Ureter (tissue), 1 donor: ENCODE measurements at regions not wholly inside any gene's neighbourhood (a gene's known extent, or its start where the extent isn't known, plus 50 kb on each side); places are given as distances from the start of the nearest gene placed in this dataset.
"Not testable (repeated sequence)": the region's sequence is repeated elsewhere in the genome, so short reads cannot be mapped to it uniquely, and the experiment has no call there.

Experiments
- DNase-seq: peaks from one replicate; pipeline ENCODE4 v3.0.0-alpha.2; 2020; ENCODE audit warnings: low spot score
- donor health status: DM: yes; HTN: yes; CAD: no.

DNA sequence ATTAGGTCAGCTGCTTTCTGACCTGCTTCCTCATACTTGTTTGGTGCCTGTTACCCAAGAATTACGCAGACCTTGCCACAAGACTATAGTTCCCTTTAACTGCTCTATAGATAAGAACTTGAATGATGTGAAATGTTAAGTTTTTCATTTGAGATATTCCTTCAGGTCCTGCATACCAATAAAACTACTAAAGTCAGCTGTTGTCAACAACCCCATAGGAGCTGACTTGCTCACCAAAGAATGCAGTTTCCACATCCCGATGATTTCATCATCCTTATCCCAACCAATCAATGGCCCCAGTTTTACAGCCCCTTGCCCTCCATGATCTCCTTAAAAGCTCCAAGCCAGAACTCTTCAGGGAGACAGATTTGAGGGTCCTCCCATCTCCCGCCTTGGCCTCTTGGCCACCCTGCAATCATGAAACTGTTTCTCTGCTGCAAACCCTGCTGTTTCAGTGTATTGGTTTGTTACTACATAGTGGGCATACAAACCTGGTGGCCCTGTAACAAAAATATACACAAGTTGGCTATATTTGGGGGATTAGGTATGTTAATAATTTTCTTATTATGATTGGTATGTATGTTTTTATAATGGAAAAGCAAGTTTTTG is 396.3 kb upstream of the CHST9 start:
- no peak for DNase-seq

DNA sequence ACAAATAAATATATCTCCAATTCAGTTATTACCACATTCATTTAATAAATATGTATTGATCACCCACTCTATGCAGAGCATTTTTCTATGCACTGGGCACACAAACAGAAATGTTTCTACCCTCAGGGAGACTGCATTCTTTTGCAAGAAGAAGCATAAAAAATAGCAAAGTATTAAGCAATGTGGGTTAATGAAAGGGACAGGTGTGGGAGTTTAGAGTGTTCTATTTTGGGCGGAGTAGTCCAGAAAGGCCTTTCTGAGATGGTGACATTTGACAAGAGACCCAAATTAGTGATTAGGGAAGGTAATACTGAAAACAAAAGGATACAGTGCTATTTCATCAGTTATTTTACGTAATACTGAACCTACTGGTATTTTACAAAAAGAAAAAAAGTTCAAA is 394.3 kb upstream of the CHST9 start:
- no peak for DNase-seq

DNA sequence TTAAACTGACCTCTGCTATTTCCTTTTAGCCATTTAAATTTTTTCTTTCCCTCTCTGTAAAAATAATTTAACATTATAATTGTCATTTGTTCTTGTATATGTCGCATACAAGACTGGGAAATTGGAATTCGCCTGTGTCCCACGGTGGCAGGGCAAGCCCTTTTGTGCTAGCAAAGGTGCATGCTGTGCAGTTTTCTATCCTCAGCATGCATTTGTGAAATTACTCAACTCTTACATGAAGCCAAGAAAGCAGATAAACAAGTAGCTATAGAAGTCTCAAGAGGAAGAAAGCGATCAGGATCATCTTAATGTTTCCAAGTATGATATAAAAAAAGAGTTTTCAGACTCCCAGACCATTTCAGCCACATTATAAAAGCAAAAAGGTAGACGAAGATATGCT is 392.6 kb upstream of the CHST9 start:
- no peak for DNase-seq

DNA sequence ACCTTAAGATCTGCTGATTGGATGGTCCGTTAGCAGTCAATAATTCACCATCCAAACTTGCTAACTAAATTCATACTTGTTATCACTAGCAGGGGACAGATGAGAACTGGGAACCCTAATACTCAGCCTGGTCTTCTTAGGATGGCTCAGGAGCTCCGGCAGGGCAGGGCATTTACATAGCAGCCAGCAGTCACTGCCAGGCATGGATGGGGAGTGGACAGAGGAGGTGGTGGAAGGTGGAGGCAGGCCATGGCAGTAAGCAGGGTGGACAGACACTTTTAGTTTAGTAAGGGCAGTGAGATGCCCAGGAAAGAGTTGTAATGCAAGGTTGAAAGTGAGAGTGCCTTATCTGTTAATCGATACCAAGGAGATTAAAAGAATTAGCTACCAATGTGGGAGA is 392.2 kb upstream of the CHST9 start:
- no peak for DNase-seq

DNA sequence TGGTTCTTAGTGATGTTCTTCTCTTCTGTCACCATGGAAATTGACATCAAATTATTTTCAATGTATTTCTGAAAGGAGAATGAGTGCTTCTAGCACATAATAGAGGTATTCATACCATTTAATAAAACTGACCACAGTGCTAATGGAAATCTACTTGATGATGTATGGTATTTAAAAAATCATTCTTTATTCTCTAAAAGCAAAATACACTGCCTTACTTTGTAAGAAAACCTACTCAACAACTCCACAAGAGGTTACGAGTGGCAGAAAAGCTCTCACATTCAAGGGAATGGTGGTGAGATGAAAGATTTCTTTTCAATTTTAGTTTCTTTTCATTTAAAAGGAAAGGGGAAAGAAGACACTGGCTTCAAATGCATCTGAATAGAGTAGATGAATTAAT is 382.3 kb upstream of the CHST9 start:
- no peak for DNase-seq

DNA sequence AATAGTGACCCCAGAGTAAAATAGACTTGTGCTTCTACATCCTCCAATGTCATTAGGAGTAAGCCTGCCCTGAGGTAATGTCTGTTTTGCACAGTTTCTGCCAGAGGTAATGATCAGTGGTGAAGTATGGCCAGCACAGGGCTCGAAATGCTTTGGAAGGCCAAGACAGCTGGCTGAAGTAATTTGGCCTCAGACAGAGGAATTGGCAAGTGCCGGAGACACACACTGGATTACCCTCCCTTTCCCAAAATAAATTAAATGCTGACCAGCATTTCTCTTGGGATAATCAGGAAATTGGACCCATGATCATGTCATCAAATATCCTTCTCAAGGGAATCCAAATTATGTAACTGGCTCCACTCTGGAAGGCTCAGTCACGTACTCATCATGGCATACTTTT is 379.0 kb upstream of the CHST9 start:
- DNase-seq, result no peak

DNA sequence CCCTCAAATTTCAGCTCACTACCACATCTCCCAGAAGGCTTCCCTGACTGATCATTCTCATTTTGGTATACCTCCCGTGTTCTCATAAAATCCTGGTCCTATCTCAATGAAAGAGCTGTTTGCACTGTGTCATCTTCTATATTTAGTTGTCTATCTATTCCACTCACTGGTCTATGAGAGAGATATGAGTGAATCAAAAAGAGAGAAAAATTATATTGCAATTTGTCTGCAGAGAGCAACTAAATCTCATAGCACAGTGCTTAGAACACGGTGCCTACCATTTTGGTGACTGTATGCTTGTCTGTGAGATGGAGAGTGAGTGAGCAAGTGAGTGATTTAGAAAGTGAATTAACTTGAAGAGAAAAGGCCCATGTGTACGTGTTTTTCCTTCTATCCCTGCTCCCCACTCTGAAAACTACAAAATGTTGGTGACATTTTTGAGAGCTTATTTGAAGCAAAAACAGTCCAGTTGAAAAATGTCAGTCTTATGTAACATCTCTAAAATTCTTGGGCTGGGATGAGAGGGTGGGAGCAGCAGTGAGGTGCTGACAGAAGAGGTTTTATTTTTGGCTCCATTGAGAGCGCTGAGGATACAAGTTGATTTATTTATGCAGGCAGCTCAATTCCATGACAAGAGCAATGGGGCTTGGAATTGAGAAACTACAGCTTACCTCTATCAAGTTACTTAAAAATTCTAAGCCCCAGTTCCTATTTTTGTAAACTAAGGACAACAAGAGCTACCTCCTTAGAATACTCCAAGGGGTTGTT is 373.5 kb upstream of the CHST9 start:
- no peak for DNase-seq

DNA sequence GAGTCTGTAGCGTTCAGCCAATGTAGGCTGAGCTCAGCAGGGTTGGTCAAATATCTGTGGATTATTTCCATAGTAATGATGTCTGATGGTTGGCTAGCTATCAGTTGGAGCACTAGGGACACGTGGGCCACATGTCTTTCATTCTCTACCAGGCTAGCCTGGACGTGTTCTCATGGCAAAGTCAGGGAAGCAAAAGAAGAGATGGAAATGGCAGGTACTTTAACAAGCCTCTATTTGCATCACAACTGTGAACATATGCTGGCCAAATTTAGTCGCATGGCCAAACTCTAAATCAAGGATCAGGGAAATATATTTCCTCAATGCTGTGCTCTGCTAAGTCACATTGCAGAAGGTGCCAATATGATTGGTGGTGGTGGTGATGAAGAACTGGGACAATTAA is 371.6 kb upstream of the CHST9 start:
- DNase-seq, result no peak

DNA sequence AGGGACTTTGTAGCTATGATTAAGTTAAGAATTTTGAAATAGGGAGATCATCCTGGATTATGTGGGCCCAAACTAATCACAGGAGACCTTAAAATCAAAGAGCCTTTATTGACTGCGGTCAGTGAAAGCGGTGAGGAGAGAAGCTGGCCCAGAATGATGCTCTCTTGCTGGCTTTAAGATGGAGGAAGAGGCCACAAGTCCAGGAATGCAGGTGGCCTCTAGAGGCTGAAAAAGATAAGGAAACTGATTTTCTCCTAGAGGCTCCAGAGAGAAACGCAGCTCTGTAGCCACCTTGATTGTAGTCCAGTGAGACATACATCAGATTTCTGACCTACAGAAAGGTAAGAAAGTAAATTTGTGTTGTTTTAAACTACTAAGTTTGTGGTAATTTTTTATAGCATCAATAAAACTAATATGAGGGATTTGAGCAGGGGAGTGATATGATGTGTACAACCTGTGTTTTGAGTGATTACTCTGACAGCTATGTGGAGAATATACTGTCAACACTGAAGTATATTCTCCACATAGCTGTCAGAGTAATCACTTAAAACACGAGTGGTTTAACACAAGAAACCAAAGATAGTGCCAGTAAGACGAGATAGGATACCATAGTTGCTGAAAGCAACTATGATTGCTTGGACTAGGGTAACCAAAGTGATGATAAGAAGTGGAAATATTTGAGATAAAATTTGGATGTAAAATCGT is 364.4 kb upstream of the CHST9 start:
- no peak for DNase-seq

DNA sequence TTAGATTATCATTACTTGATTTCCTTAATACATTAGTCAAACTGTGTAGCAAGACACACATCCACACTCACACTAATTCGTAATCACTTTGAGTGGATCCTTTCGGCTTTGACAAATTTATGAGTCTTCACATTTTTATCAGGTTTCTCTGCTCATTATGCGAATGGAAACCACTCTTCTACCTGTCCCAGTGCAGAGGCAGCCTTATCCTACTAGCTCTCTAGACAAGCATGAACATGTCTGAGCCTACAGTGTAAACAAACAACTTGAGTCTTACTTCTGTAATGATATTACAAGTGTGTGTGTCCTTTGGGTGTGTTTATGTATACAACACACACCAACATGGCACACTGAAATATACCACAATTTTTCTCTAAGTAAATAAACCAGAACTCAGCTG is 361.9 kb upstream of the CHST9 start:
- DNase-seq, result no peak

DNA sequence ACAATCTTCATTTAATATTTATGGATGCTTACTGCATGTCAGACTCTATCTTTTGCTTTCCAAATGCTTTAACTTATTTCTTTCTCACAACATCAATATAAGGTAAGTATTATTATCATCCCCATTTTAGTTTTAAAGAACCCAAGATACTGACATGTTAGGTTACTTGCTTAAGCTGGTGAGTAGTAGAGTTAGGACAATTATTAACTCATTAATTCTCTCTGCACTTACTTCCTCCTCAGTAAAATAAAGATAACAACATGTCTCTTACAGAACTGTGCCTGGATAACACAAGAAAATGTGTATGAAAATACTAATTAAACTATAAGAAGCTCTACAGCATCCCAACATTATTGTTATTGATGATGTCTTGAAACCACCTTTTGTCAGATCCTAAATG is 359.1 kb upstream of the CHST9 start:
- DNase-seq, result no peak

DNA sequence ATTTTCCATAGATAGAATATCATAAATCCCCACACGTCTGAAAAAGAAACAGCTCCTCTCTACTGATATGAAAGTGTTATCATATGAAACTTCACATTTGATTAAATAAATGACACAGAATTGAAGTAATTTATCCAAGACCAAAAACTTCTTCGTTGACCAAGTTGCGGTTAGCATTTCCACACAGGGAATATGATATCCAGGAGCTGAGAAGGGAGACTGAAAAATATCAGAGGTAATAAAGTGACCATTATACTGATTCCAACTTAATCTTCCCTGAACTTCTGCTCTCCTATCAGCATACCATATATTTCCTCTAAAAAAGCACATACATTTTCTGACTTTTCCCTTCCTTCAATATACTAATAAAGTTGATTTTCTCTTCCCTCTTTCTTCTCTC is 356.2 kb upstream of the CHST9 start:
- DNase-seq, result no peak

DNA sequence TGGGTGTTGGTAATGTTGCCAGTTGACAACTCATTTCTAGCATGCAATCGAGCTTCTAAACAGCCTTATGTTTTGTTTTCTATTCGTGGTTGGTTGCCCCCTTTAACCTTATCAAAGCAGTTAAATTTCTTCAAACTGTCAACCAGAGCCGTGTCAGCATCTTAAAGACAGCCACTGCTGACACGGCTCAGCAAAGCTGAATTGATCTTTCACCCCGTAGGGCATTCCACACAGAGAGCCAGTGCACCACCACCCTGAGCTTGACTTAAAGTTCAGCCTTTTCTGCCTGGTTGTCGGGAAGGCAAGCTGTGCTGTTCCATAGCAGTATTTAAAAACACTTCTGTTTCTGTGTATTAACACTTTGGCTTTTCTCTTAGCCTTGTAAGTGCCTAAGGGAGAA is 355.0 kb upstream of the CHST9 start:
- no peak for DNase-seq

DNA sequence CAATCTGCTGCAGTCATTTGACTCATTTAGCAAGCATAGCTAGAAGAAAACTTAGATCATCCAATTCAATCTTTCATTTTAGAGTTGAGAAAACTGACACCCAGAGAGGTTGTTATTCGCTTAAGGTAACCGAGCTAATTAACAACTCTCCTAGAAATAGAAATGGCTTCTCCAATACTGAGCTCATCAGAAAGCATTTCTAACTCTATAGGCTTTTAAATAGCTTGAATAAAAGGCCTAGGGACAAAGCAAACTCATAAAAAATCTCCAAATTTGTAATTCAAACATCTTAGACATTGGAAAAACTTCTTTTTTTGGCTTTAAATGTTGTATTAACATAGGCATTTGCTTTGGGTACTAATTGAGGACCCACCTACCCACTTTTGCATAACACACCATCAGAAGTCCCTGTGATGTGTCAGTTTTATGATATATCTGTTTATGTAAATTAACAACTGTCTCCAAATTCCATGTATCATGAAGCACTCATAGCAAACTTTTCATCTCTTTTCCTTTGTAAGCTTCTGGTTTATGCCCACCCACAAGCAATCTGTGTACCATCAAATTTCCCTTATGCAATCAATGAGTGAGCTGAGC is 343.9 kb upstream of the CHST9 start:
- no peak for DNase-seq

DNA sequence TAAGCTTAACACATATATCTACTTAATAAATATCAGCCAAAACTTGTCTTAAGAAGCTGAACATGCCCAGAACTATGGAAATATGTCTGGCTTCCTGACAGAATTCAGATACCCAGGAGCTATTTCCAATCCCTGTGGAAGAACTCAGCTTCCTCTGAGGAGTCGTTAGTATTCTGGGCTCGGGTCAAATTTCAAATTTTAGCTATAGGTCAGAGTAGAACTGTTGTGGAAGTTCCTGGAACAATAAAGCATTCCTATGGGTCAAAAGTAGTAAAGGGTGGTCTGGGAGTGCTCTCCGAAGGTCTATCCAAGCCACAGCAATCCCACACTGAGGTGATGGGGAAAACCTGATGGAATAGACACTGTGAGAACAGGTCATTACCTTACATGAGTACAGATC is 342.7 kb upstream of the CHST9 start:
- DNase-seq, result no peak

DNA sequence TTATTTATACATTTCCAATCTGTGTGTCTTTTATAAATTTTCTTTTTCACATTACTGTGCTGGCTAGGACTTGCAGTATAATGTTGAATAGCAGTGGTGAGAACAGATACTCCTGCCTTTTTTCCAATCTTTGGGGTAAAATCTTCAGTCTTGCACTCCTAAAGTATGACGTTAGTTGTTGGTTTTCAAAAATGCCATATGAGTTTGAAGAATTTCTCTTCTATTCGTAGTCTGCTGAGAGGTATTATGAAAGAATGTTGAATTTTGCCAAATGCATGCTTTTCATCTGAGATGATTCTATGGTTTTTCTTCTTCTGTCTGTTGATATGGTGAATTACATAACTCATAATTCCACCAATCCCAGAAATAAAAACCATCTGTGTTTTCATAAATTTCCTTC is 335.3 kb upstream of the CHST9 start:
- DNase-seq, result no peak

DNA sequence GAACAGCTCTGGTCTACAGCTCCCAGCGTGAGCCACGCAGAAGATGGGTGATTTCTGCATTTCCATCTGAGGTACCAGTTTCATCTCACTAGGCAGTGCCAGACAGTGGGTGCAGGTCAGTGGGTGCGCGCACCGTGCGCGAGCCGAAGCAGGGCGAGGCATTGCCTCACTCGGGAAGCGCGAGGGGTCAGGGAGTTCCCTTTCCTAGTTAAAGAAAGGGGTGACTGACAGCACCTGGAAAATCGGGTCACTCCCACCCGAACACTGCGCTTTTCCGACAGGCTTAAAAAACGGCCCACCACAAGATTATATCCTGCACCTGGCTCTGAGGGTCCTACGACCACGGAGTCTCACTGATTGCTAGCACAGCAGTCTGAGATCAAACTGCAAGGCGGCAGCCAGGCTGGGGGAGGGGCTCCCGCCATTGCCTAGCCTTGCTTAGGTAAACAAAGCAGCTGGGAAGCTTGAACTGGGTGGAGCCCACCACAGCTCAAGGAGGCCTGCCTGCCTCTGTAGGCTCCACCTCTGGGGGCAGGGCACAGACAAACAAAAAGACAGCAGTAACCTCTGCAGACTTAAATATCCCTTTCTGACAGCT is 325.0 kb upstream of the CHST9 start:
- DNase-seq, result not testable (repeated sequence)

DNA sequence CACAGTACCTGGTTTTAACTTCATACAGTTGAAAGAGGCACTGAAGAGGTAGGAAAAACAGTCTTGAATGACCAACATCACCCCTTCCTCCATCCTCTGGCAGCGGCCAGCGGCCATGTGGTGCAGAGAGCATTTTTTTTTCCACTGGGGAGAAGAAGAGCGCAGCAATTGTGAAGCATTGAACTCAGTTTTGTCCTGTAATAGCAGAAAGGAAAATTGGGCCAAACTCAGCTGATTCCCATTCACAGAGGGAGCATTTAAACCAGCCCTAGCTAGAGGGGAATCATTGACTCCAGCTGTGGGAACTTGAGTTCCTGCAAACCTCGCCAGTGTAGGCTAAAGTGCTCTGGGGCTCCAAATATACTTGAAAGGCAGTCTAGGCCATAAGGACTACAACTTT is 316.6 kb upstream of the CHST9 start:
- DNase-seq, result no peak

DNA sequence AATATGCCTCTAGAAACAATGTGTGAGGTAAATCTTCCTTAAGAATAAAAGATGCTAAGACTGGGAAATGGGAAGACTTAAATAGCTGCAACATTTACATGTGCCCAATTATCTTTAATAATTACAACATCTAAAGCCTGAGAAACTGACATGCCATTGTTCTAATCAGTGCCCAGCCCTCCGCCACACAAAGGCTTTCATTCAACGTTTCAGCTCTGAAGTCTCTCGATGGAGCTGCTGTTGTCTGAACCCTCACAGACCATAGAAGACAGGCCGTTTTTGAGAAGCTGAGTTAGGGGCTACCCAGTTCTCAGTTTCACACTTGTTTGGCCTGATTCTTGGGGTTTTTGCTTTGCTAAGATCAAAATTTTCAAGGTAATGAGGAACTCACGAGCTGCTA is 315.4 kb upstream of the CHST9 start:
- no peak for DNase-seq

DNA sequence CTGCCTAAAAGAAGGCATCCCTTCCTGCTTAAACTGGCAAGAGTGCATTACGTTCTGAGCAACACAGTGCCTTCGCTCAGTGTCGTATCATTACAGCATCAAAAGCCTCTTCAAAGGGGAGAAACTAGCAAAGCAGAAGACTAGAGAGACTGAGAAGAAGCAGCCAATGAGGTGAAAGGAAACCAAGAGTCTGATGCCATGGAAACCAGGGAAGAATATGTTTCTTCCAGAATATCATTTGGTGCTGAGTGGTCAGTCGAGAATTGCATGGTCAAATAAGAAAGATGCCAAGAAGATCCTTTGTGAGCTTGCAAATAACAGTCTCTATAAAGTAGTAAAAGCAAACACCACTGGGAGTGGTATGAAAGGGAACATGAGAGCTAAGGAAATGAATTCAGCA is 312.1 kb upstream of the CHST9 start:
- no peak for DNase-seq

DNA sequence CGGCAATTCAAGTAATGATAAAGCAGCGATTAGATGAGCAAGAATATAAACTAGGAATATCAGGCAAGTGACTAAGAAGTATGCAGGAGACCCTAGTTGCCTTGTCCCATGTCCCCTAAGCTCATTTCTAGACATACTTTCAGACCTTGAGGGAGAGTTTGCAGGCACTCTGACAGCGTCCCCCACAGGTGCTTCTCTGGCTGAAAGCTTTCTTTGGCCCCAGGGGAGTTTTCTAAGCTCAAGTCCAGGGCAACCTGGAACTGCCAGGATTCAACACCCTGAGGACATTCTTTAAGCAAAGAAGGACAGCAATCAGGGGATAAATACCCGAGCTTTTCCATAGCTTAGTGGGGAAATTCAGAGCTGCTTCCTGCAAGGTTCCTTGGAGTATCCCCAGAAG is 308.1 kb upstream of the CHST9 start:
- no peak for DNase-seq

DNA sequence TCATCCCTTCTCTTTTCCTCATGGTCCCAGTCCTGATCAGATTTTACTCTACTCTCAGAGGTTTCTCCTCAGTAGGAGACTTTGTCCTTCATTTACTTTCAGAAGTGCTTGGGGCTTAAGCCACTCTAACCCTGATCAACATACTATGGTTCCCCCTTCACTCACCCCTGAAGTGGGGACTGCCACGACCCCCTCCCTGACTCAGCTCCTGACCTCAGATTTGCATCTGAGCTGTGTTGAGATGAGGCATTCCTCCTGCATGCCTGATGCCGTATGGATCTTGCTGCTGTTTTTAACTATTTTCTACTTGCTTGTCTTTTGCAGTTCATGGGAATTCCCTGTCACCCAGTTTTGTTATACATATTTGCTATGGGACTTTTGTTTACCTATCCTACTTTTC is 306.7 kb upstream of the CHST9 start:
- no peak for DNase-seq

DNA sequence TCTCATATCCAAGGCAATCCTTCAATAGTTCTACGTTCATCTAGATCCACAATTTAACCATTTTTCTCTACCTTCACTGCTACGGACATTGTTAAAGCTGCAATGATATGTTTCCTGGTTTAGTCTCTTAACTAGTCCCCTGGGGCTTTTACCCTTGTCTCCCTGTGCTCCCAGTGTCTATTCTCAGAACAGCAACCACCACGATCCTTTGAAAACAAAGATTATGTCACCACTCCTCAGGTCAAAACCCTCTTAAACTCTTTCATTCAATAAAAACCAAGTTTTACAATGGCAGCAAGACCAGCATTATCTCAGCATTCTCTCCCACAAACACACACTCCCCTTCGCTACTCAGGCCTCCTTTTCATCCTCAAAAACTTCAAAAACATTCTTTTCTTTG is 298.2 kb upstream of the CHST9 start:
- DNase-seq, result no peak
